ENCODE measurements at regions not wholly inside any gene's neighbourhood (a gene's known extent, or its start where the extent isn't known, plus 50 kb on each side); places are given as distances from the start of the nearest gene placed in this dataset.

DNA sequence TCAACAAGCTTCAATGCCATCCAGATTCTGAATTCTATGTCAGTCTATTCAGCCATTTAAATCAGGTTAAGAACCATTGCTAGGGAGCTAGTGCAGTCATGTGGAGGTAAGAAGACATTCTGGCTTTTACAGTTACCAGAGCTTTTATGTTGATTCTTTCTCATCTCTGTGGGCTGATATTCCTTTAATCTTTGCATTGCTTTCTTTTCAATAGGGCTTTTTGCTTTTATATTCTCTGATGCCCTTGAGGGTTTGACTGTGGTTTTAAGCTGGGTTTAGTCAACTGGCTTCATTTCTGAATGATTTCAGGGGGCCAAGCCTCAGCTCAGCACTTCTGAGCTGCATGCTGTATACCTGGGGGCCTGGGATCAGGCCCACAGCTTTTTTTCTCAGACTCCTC is 51.0 kb upstream of the GORAB start:
- TF ChIP-seq POLR2A (IDR thresholded peaks at IDR 0.05): no peak
- TF ChIP-seq, protein P1, sequence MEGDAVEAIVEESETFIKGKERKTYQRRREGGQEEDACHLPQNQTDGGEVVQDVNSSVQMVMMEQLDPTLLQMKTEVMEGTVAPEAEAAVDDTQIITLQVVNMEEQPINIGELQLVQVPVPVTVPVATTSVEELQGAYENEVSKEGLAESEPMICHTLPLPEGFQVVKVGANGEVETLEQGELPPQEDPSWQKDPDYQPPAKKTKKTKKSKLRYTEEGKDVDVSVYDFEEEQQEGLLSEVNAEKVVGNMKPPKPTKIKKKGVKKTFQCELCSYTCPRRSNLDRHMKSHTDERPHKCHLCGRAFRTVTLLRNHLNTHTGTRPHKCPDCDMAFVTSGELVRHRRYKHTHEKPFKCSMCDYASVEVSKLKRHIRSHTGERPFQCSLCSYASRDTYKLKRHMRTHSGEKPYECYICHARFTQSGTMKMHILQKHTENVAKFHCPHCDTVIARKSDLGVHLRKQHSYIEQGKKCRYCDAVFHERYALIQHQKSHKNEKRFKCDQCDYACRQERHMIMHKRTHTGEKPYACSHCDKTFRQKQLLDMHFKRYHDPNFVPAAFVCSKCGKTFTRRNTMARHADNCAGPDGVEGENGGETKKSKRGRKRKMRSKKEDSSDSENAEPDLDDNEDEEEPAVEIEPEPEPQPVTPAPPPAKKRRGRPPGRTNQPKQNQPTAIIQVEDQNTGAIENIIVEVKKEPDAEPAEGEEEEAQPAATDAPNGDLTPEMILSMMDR (IDR thresholded peaks at IDR 0.05): no peak

Measured in right lobe of liver (tissue), 4 donors.